COLO668 (cell line): ENCODE measurements at regions not wholly inside any gene's neighbourhood (a gene's known extent, or its start where the extent isn't known, plus 50 kb on each side); places are given as distances from the start of the nearest gene placed in this dataset.
"Not testable (repeated sequence)": the region's sequence is repeated elsewhere in the genome, so short reads cannot be mapped to it uniquely, and the experiment has no call there.

Experiments
- DNase-seq: peaks from one replicate; lab custom pipeline; 2025; ENCODE audit not compliant: unreplicated experiment; lab: John Stamatoyannopoulos, UW

- DNase-seq, result no peak
These were observed 536.9 kb downstream of the RAPGEF2 start for GRCh38 chr4:159639671-159640323.

- no peak for DNase-seq
These were observed 546.4 kb downstream of the RAPGEF2 start for GRCh38 chr4:159649237-159649636.

GRCh38 chr4:159652871-159653270, 550.0 kb downstream of the RAPGEF2 start:
- no peak for DNase-seq

GRCh38 chr4:159655547-159655946, 552.7 kb downstream of the RAPGEF2 start:
- no peak for DNase-seq

GRCh38 chr4:159669094-159669493, 566.2 kb downstream of the RAPGEF2 start:
- no peak for DNase-seq

GRCh38 chr4:159673221-159673620, 570.3 kb downstream of the RAPGEF2 start:
- DNase-seq, result no peak

- DNase-seq, result no peak
These were observed 571.4 kb downstream of the RAPGEF2 start for GRCh38 chr4:159674241-159674640.

- DNase-seq, result no peak
These were observed 574.6 kb downstream of the RAPGEF2 start for GRCh38 chr4:159677521-159677920.

- DNase-seq, result no peak
These were observed 580.1 kb downstream of the RAPGEF2 start for GRCh38 chr4:159682996-159683395.

- no peak for DNase-seq
These were observed 581.2 kb downstream of the RAPGEF2 start for GRCh38 chr4:159684061-159684460.

GRCh38 chr4:159685340-159686092, 582.6 kb downstream of the RAPGEF2 start:
- DNase-seq, result no peak

- DNase-seq, result no peak
These were observed 586.6 kb downstream of the RAPGEF2 start for GRCh38 chr4:159689526-159689925.

- DNase-seq, result no peak
These were observed 594.7 kb downstream of the RAPGEF2 start for GRCh38 chr4:159697322-159698283.

- no peak for DNase-seq
These were observed 595.5 kb downstream of the RAPGEF2 start for GRCh38 chr4:159698336-159698735.

- no peak for DNase-seq
These were observed 599.3 kb downstream of the RAPGEF2 start for GRCh38 chr4:159702200-159702599.

GRCh38 chr4:159705334-159705733, 602.5 kb downstream of the RAPGEF2 start:
- no peak for DNase-seq

GRCh38 chr4:159706704-159707103, 603.8 kb downstream of the RAPGEF2 start:
- no peak for DNase-seq

GRCh38 chr4:159715180-159715579, 612.3 kb downstream of the RAPGEF2 start:
- not testable (repeated sequence) for DNase-seq

- DNase-seq, result no peak
These were observed 616.7 kb downstream of the RAPGEF2 start for GRCh38 chr4:159719531-159719930.

GRCh38 chr4:159722052-159722451, 619.2 kb downstream of the RAPGEF2 start:
- no peak for DNase-seq

- no peak for DNase-seq
These were observed 620.0 kb downstream of the RAPGEF2 start for GRCh38 chr4:159722918-159723317.
